CD4-positive, alpha-beta T cell treated with Interleukin-1 beta for 1 hour (primary cell): ENCODE measurements at regions not wholly inside any gene's neighbourhood (a gene's known extent, or its start where the extent isn't known, plus 50 kb on each side); places are given as distances from the start of the nearest gene placed in this dataset.
"Not testable (repeated sequence)": the region's sequence is repeated elsewhere in the genome, so short reads cannot be mapped to it uniquely, and the experiment has no call there.

Source experiments
- DNase-seq, 2 donors: peaks; one replicate each; pipeline ENCODE4 v3.0.0-alpha.2; 2020 to 2022

- no peak for DNase-seq
These were observed 58.1 kb downstream of the NPAP1 start for GRCh38 chr15:24733659-24734058.

GRCh38 chr15:24734396-24734795 is 58.8 kb downstream of the NPAP1 start:
- no peak for DNase-seq

GRCh38 chr15:24745290-24745689 is 69.7 kb downstream of the NPAP1 start:
- no peak for DNase-seq

GRCh38 chr15:24746094-24746493 is 70.5 kb downstream of the NPAP1 start:
- DNase-seq, result no peak

- DNase-seq, result no peak
These were observed 71.8 kb downstream of the NPAP1 start for GRCh38 chr15:24747376-24747775.

GRCh38 chr15:24748812-24749439 is 73.4 kb downstream of the NPAP1 start:
- no peak for DNase-seq

GRCh38 chr15:24752354-24752753 is 76.8 kb downstream of the NPAP1 start:
- DNase-seq, result no peak

GRCh38 chr15:24756101-24756500 is 80.5 kb downstream of the NPAP1 start:
- DNase-seq, result no peak

GRCh38 chr15:24760066-24760465 is 84.5 kb downstream of the NPAP1 start:
- DNase-seq, result no peak

- no peak for DNase-seq
These were observed 86.2 kb downstream of the NPAP1 start for GRCh38 chr15:24761704-24762302.

- DNase-seq, result no peak
These were observed 88.3 kb downstream of the NPAP1 start for GRCh38 chr15:24763891-24764290.

GRCh38 chr15:24764375-24765171 is 89.0 kb downstream of the NPAP1 start:
- no peak for DNase-seq

GRCh38 chr15:24766511-24767133 is 91.0 kb downstream of the NPAP1 start:
- no peak for DNase-seq

- DNase-seq, result no peak
These were observed 96.7 kb downstream of the NPAP1 start for GRCh38 chr15:24772266-24772665.

GRCh38 chr15:24772686-24773373 is 97.3 kb downstream of the NPAP1 start:
- DNase-seq, result peak; percentile 54 to 70

- no peak for DNase-seq
These were observed 101.7 kb downstream of the NPAP1 start for GRCh38 chr15:24777307-24777706.

- DNase-seq, result no peak
These were observed 108.9 kb downstream of the NPAP1 start for GRCh38 chr15:24784506-24784905.

- no peak for DNase-seq
These were observed 110.8 kb downstream of the NPAP1 start for GRCh38 chr15:24786347-24786746.

- not testable (repeated sequence) for DNase-seq
These were observed 127.0 kb downstream of the NPAP1 start for GRCh38 chr15:24802624-24803023.

GRCh38 chr15:24819680-24820079 is 135.1 kb upstream of the SNRPN start:
- no peak for DNase-seq

GRCh38 chr15:24823473-24823872 is 131.3 kb upstream of the SNRPN start:
- DNase-seq, result no peak

GRCh38 chr15:24832282-24832681 is 122.5 kb upstream of the SNRPN start:
- DNase-seq, result no peak

GRCh38 chr15:24835301-24835700 is 119.5 kb upstream of the SNRPN start:
- DNase-seq, result no peak
